OCI-LY1 (cell line): ENCODE measurements at regions not wholly inside any gene's neighbourhood (a gene's known extent, or its start where the extent isn't known, plus 50 kb on each side); places are given as distances from the start of the nearest gene placed in this dataset.

Experiments used
- H2AFZ ChIP-seq: fragments of 200-600 bp; sonication (generic), shearing (Covaris generic); 2 replicates; pipeline ENCODE4 v1.6.0; 2014; ENCODE audit warnings: antibody characterized with exemption, mild to moderate bottlenecking, low read length
- H3F3A ChIP-seq: fragments of 200-600 bp; sonication (generic), shearing (Covaris generic); 2 replicates; pipeline ENCODE4 v1.6.0; 2014; ENCODE audit warnings: mild to moderate bottlenecking, antibody characterized with exemption, low read length, moderate library complexity; ENCODE audit not compliant: insufficient read depth
- H3K27ac ChIP-seq: fragments of 200-600 bp; sonication (generic); 2 replicates; pipeline ENCODE4 v1.5.1; 2014; ENCODE audit warnings: low read length, mixed run types, mild to moderate bottlenecking, low read depth; ENCODE audit not compliant: poor library complexity, severe bottlenecking
- H3K27me3 ChIP-seq: fragments of 200-600 bp; sonication (generic); 2 replicates; pipeline ENCODE4 v1.6.0; 2014; ENCODE audit warnings: antibody characterized with exemption, mild to moderate bottlenecking, low read length, moderate library complexity; ENCODE audit not compliant: insufficient read depth
- H3K36me3 ChIP-seq: fragments of 200-600 bp; sonication (generic); 2 replicates; pipeline ENCODE4 v1.6.1; 2014; ENCODE audit warnings: mild to moderate bottlenecking, antibody characterized with exemption, low read length, moderate library complexity, mixed read lengths; ENCODE audit not compliant: insufficient read depth
- H3K4me1 ChIP-seq: fragments of 200-600 bp; sonication (generic); 2 replicates; pipeline ENCODE4 v1.5.1; 2014; ENCODE audit warnings: mild to moderate bottlenecking, low read length, moderate library complexity; ENCODE audit not compliant: insufficient read depth, severe bottlenecking
- H3K4me2 ChIP-seq: fragments of 200-600 bp; sonication (generic), shearing (Covaris generic); 2 replicates; pipeline ENCODE4 v1.6.1; 2014; ENCODE audit warnings: low read length
- H3K4me3 ChIP-seq: fragments of 200-600 bp; sonication (generic); 2 replicates; pipeline ENCODE4 v1.5.1; 2014; ENCODE audit warnings: low read length, low read depth, mild to moderate bottlenecking, mixed read lengths; ENCODE audit not compliant: poor library complexity, severe bottlenecking
- H3K79me2 ChIP-seq: fragments of 200-600 bp; shearing (Covaris generic); 2 replicates; pipeline ENCODE4 v1.6.1; 2016; ENCODE audit warnings: mixed run types, low read length, mixed read lengths; ENCODE audit not compliant: insufficient read depth
- H3K9ac ChIP-seq: fragments of 200-600 bp; sonication (generic), shearing (Covaris generic); 2 replicates; pipeline ENCODE4 v1.6.1; 2014; ENCODE audit warnings: mild to moderate bottlenecking, low read length, mixed read lengths
- H3K9me2 ChIP-seq: fragments of 200-600 bp; sonication (generic), shearing (Covaris generic); 2 replicates; pipeline ENCODE4 v1.6.1; 2014; ENCODE audit warnings: low read depth, mild to moderate bottlenecking, low read length, mixed read lengths
- H3K9me3 ChIP-seq: fragments of 200-600 bp; shearing (Covaris generic); 2 replicates; pipeline ENCODE4 v1.6.1; 2014; ENCODE audit warnings: low read length, mixed read lengths
- H4K20me1 ChIP-seq: fragments of 200-600 bp; sonication (generic), shearing (Covaris generic); 2 replicates; pipeline ENCODE4 v1.6.0; 2016; ENCODE audit warnings: mild to moderate bottlenecking, low read length; ENCODE audit not compliant: insufficient read depth
- CTCF ChIP-seq: fragments of 200-600 bp; sonication (generic), shearing (Covaris generic); IDR thresholded peaks from 2 replicates; pipeline ENCODE4 v1.5.1; 2017; ENCODE audit warnings: mild to moderate bottlenecking, antibody characterized with exemption, low read length, moderate library complexity, mixed read lengths
- EZH2 ChIP-seq: fragments of 200-600 bp; sonication (generic), shearing (Covaris generic); IDR thresholded peaks from 2 replicates; pipeline ENCODE4 v1.8.0; 2017; ENCODE audit warnings: borderline replicate concordance, mixed run types, mild to moderate bottlenecking, antibody characterized with exemption, low read length, moderate library complexity, mixed read lengths

- Histone ChIP-seq H2AFZ (no peak overlapping the region), H3K4me2 (no peak overlapping the region)
Observed at GRCh38 chr14:42671636-42672035, 1065.0 kb downstream of the LRFN5 start.

GRCh38 chr14:42665083-42665482, 1058.4 kb downstream of the LRFN5 start:
- H3K27me3 ChIP-seq, result no peaks in the 10 kb centered on the region
- H2AFZ ChIP-seq, result no peak overlapping the region
- H3K9ac ChIP-seq, result no peak overlapping the region
- H4K20me1 ChIP-seq, result no peaks in the 10 kb centered on the region
- H3F3A ChIP-seq, result no peaks in the 10 kb centered on the region
- H3K9me3 ChIP-seq, result no peaks in the 10 kb centered on the region
- H3K79me2 ChIP-seq, result no peaks in the 10 kb centered on the region
- no peaks in the 10 kb centered on the region for H3K9me2 ChIP-seq
- no peak overlapping the region for H3K27ac ChIP-seq
- H3K4me2 ChIP-seq, result no peak overlapping the region
- peaks cover 8% of the 10 kb centered on the region for H3K4me1 ChIP-seq
- H3K36me3 ChIP-seq, result no peaks in the 10 kb centered on the region
- TF ChIP-seq CTCF (no peak), EZH2 (no peak)
- H3K4me3 ChIP-seq, result no peak overlapping the region

More at GRCh38 chr14:42671636-42672035, 1065.0 kb downstream of the LRFN5 start:
- no peaks in the 10 kb centered on the region for H3K9me2 ChIP-seq
- no peaks in the 10 kb centered on the region for H4K20me1 ChIP-seq
- H3K79me2 ChIP-seq, result no peaks in the 10 kb centered on the region
- no peaks in the 10 kb centered on the region for H3K27me3 ChIP-seq
- TF ChIP-seq EZH2, result no peak
- no peak for TF ChIP-seq CTCF
- H3F3A ChIP-seq, result no peaks in the 10 kb centered on the region
- no peak overlapping the region for H3K9ac ChIP-seq
- no peak overlapping the region for H3K27ac ChIP-seq
- no peaks in the 10 kb centered on the region for H3K36me3 ChIP-seq
- H3K9me3 ChIP-seq, result no peaks in the 10 kb centered on the region
- H3K4me1 ChIP-seq, result no peaks in the 10 kb centered on the region
- no peak overlapping the region for H3K4me3 ChIP-seq

GRCh38 chr14:42664190-42664589, 1057.5 kb downstream of the LRFN5 start:
- TF ChIP-seq EZH2 (no peak), CTCF (no peak)
- H3K36me3 ChIP-seq, result no peaks in the 10 kb centered on the region
- H3K4me2 ChIP-seq, result no peak overlapping the region
- no peak overlapping the region for H3K27ac ChIP-seq
- no peak overlapping the region for H2AFZ ChIP-seq
- H3K4me1 ChIP-seq, result peaks cover 8% of the 10 kb centered on the region
- H3K9ac ChIP-seq, result no peak overlapping the region
- H3K9me3 ChIP-seq, result no peaks in the 10 kb centered on the region
- no peaks in the 10 kb centered on the region for H3K9me2 ChIP-seq
- H3K79me2 ChIP-seq, result no peaks in the 10 kb centered on the region
- H3K4me3 ChIP-seq, result no peak overlapping the region
- H3F3A ChIP-seq, result no peaks in the 10 kb centered on the region
- H4K20me1 ChIP-seq, result no peaks in the 10 kb centered on the region
- no peaks in the 10 kb centered on the region for H3K27me3 ChIP-seq
